K562 (cell line): ENCODE measurements at regions not wholly inside any gene's neighbourhood (a gene's known extent, or its start where the extent isn't known, plus 50 kb on each side); places are given as distances from the start of the nearest gene placed in this dataset.

ENCODE experiments used
- BHLHE40 ChIP-seq: IDR thresholded peaks from 2 replicates; pipeline ENCODE4 v1.6.1; 2011; ENCODE audit warnings: low read length, improper control_type of control experiment
- CHCHD3 ChIP-seq: fragments of 250-450 bp; sonication (Bioruptor Pico); IDR thresholded peaks from 2 replicates; pipeline ENCODE4 v2.1.2; 2022; ENCODE audit warnings: mild to moderate bottlenecking
- FOXP1 ChIP-seq: sonication (generic); formaldehyde crosslinking; IDR thresholded peaks from 2 replicates; pipeline ENCODE4 v1.8.0; 2022; ENCODE audit warnings: mild to moderate bottlenecking, missing genetic modification reagents
- NFATC3 ChIP-seq: fragments of 450-650 bp; IDR thresholded peaks from 2 replicates; pipeline ENCODE4 v1.6.1; 2017; ENCODE audit warnings: mild to moderate bottlenecking
- STAT5A ChIP-seq: IDR thresholded peaks from 2 replicates; pipeline ENCODE4 v1.6.1; 2012; ENCODE audit warnings: low read length, inconsistent platforms, borderline replicate concordance
- TF ChIP-seq, protein P1 (sequence below): fragments of 450-650 bp; IDR thresholded peaks from 2 replicates; pipeline ENCODE4 v1.6.1; 2016; ENCODE audit warnings: low read depth
- TF ChIP-seq, protein P2 (sequence below): fragments of 250-450 bp; sonication (Bioruptor Pico); IDR thresholded peaks from 2 replicates; pipeline ENCODE4 v1.8.0; 2022; ENCODE audit warnings: inconsistent platforms

DNA sequence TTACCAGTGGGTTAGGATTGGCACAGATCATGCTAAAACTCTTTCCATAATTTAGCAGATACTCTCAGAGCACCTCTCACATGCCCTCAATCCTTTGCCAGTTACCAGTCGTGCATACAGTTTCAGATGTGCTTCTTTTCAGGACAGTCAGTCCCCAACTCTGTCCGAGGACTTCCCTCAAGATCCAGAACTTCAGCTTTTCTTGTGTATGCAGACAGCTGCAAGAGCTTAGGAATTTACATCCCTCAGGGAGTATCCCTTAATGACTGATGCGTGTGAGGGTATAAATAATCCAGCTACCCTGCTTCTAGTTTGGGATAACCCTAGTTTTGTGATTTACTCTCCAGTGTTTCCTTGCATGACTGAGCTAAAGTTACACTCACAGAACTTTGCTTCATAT lies 393.0 kb upstream of the PLXNA2 start (continued):
- TF ChIP-seq, protein P1, sequence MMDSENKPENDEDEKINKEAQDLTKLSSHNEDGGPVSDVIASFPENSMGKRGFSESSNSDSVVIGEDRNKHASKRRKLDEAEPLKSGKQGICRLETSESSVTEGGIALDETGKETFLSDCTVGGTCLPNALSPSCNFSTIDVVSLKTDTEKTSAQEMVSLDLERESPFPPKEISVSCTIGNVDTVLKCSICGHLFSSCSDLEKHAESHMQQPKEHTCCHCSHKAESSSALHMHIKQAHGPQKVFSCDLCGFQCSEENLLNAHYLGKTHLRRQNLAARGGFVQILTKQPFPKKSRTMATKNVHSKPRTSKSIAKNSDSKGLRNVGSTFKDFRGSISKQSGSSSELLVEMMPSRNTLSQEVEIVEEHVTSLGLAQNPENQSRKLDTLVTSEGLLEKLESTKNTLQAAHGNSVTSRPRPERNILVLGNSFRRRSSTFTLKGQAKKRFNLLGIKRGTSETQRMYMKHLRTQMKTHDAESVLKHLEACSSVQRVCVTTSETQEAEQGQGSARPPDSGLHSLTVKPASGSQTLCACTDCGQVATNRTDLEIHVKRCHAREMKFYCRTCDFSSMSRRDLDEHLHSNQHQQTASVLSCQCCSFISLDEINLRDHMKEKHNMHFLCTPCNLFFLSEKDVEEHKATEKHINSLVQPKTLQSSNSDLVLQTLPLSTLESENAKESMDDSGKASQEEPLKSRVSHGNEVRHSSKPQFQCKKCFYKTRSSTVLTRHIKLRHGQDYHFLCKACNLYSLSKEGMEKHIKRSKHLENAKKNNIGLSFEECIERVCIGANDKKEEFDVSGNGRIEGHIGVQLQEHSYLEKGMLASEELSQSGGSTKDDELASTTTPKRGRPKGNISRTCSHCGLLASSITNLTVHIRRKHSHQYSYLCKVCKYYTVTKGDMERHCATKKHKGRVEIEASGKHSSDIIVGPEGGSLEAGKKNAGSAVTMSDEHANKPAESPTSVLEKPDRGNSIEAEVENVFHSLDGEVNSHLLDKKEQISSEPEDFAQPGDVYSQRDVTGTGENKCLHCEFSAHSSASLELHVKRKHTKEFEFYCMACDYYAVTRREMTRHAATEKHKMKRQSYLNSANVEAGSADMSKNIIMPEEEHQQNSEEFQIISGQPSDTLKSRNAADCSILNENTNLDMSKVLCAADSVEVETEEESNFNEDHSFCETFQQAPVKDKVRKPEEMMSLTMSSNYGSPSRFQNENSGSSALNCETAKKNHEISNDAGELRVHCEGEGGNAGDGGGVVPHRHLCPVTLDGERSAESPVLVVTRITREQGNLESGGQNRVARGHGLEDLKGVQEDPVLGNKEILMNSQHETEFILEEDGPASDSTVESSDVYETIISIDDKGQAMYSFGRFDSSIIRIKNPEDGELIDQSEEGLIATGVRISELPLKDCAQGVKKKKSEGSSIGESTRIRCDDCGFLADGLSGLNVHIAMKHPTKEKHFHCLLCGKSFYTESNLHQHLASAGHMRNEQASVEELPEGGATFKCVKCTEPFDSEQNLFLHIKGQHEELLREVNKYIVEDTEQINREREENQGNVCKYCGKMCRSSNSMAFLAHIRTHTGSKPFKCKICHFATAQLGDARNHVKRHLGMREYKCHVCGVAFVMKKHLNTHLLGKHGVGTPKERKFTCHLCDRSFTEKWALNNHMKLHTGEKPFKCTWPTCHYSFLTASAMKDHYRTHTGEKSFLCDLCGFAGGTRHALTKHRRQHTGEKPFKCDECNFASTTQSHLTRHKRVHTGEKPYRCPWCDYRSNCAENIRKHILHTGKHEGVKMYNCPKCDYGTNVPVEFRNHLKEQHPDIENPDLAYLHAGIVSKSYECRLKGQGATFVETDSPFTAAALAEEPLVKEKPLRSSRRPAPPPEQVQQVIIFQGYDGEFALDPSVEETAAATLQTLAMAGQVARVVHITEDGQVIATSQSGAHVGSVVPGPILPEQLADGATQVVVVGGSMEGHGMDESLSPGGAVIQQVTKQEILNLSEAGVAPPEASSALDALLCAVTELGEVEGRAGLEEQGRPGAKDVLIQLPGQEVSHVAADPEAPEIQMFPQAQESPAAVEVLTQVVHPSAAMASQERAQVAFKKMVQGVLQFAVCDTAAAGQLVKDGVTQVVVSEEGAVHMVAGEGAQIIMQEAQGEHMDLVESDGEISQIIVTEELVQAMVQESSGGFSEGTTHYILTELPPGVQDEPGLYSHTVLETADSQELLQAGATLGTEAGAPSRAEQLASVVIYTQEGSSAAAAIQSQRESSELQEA: no peak
- TF ChIP-seq BHLHE40: no peak
- TF ChIP-seq CHCHD3: no peak
- TF ChIP-seq FOXP1 (CRISPR knock-in tag): no peak
- TF ChIP-seq NFATC3: no peak
- no peak for TF ChIP-seq STAT5A
- TF ChIP-seq, protein P2, sequence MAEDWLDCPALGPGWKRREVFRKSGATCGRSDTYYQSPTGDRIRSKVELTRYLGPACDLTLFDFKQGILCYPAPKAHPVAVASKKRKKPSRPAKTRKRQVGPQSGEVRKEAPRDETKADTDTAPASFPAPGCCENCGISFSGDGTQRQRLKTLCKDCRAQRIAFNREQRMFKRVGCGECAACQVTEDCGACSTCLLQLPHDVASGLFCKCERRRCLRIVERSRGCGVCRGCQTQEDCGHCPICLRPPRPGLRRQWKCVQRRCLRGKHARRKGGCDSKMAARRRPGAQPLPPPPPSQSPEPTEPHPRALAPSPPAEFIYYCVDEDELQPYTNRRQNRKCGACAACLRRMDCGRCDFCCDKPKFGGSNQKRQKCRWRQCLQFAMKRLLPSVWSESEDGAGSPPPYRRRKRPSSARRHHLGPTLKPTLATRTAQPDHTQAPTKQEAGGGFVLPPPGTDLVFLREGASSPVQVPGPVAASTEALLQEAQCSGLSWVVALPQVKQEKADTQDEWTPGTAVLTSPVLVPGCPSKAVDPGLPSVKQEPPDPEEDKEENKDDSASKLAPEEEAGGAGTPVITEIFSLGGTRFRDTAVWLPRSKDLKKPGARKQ (CRISPR knock-in tag): no peak
